Ascending aorta (tissue), 2 donors: ENCODE measurements at regions not wholly inside any gene's neighbourhood (a gene's known extent, or its start where the extent isn't known, plus 50 kb on each side); places are given as distances from the start of the nearest gene placed in this dataset.
"Not testable (repeated sequence)": the region's sequence is repeated elsewhere in the genome, so short reads cannot be mapped to it uniquely, and the experiment has no call there.

Experiments
- DNase-seq, 2 donors: peaks; one replicate each; pipeline ENCODE4 v3.0.0-alpha.2; 2019; ENCODE audit warnings: low spot score in 2 of 2
- H3K27ac ChIP-seq, 2 donors: fragments of 200-600 bp; sonication (generic); one replicate each; pipeline ENCODE4 v1.5.1; 2016 to 2017; ENCODE audit warnings: mild to moderate bottlenecking in 1 of 2
- H3K27me3 ChIP-seq: fragments of 200-600 bp; sonication (generic); one replicate; pipeline ENCODE4 v1.5.1; 2017
- H3K36me3 ChIP-seq, 2 donors: fragments of 200-600 bp; sonication (generic); one replicate each; pipeline ENCODE4 v1.5.1; 2016
- H3K4me1 ChIP-seq, 2 donors: fragments of 200-600 bp; sonication (generic); one replicate each; pipeline ENCODE4 v1.5.1; 2016 to 2017; ENCODE audit warnings: mild to moderate bottlenecking in 1 of 2
- H3K4me3 ChIP-seq, 2 donors: fragments of 200-600 bp; sonication (generic); one replicate each; pipeline ENCODE4 v1.5.1; 2016 to 2017; ENCODE audit warnings: mild to moderate bottlenecking in 1 of 2
- H3K9me3 ChIP-seq, 2 donors: fragments of 200-600 bp; sonication (generic); one replicate each; pipeline ENCODE4 v1.5.1; 2016
- intact Hi-C: fragments of 100-400 bp; cut with DNase I; formaldehyde crosslinking; loops from one replicate; pipeline ENCODE4 v1.15.1; 2023
- TF ChIP-seq, protein P1 (sequence below), 3 experiments: fragments of 200-600 bp in 2 of 3; fragments of 450-650 bp in 1 of 3; sonication (generic) in 2 of 3; IDR thresholded peaks; one replicate each; pipeline ENCODE4 v1.5.1; 2016 to 2019; ENCODE audit warnings: antibody characterized with exemption in 3 of 3, mild to moderate bottlenecking in 1 of 3, moderate library complexity in 1 of 3

- intact Hi-C loops = no loop called here
- no peaks in the 10 kb centered on the region for H3K27me3 ChIP-seq
- no peaks in the 10 kb centered on the region for H3K36me3 ChIP-seq
- no peaks in the 10 kb centered on the region for H3K4me1 ChIP-seq
- H3K4me3 ChIP-seq = no peak overlapping the region
- H3K27ac ChIP-seq = no peak overlapping the region
- H3K9me3 ChIP-seq = no peaks in the 10 kb centered on the region
- TF ChIP-seq, protein P1, sequence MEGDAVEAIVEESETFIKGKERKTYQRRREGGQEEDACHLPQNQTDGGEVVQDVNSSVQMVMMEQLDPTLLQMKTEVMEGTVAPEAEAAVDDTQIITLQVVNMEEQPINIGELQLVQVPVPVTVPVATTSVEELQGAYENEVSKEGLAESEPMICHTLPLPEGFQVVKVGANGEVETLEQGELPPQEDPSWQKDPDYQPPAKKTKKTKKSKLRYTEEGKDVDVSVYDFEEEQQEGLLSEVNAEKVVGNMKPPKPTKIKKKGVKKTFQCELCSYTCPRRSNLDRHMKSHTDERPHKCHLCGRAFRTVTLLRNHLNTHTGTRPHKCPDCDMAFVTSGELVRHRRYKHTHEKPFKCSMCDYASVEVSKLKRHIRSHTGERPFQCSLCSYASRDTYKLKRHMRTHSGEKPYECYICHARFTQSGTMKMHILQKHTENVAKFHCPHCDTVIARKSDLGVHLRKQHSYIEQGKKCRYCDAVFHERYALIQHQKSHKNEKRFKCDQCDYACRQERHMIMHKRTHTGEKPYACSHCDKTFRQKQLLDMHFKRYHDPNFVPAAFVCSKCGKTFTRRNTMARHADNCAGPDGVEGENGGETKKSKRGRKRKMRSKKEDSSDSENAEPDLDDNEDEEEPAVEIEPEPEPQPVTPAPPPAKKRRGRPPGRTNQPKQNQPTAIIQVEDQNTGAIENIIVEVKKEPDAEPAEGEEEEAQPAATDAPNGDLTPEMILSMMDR (IDR thresholded peaks at IDR 0.05) = no peak
- no peak for DNase-seq
Observed at GRCh38 chr4:75340561-75340960, 173.6 kb downstream of the RCHY1 start.

DNA sequence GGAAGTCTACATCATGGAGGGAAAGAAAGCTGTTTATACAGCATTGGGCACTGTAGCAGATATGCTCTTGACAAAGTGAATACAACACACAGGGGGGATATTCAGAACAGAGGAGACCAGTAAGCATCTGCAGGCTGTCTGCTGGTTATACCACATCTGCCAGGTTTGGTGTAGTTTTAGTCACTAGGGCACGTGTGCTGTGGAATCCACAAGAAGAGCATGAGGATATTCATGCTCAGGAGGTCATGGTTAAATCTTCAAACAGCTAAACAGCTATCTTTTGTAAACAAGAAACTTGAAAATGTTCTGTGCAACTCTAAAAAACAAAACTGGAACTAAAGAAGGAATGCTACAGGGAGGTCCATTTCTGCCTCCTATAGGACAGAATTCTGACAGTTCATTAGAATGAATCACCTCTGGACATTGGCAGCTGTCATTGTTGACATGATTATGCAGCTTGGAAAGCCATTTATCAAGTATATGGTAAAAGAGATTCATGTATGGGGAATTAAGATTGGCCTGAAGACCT, 175.8 kb downstream of the RCHY1 start:
- intact Hi-C loops = no loop called here
- no peaks in the 10 kb centered on the region for H3K27me3 ChIP-seq
- no peak for DNase-seq
- H3K9me3 ChIP-seq = no peaks in the 10 kb centered on the region
- H3K36me3 ChIP-seq = no peaks in the 10 kb centered on the region
- no peaks in the 10 kb centered on the region for H3K4me1 ChIP-seq
- TF ChIP-seq, protein P1 (IDR thresholded peaks at IDR 0.05) = no peak
- H3K4me3 ChIP-seq = no peak overlapping the region
- no peak overlapping the region for H3K27ac ChIP-seq

GRCh38 chr4:75327804-75328512, 186.2 kb downstream of the RCHY1 start:
- Histone ChIP-seq H3K36me3 (no peaks in the 10 kb centered on the region), H3K27me3 (no peaks in the 10 kb centered on the region), H3K4me3 (no peak overlapping the region), H3K9me3 (peaks cover 0 to 8% of the 10 kb centered on the region in 2 donors), H3K4me1 (peaks cover 3 to 32% of the 10 kb centered on the region in 2 donors), H3K27ac (peak overlapping the region; percentile 61 to 67)
- intact Hi-C loops = no loop called here
- DNase-seq = peak in 1 of 2 donors; percentile 77
- TF ChIP-seq, protein P1 (IDR thresholded peaks at IDR 0.05) = no peak

- H3K9me3 ChIP-seq = no peaks in the 10 kb centered on the region
- peak overlapping the region; percentile 4 to 38 for H3K27ac ChIP-seq
- intact Hi-C loops = no loop called here
- no peaks in the 10 kb centered on the region for H3K27me3 ChIP-seq
- no peak for DNase-seq
- no peak overlapping the region for H3K4me3 ChIP-seq
- TF ChIP-seq, protein P1 (IDR thresholded peaks at IDR 0.05) = no peak
- peaks cover 3 to 32% of the 10 kb centered on the region in 2 donors for H3K4me1 ChIP-seq
- H3K36me3 ChIP-seq = no peaks in the 10 kb centered on the region
Observed at GRCh38 chr4:75325318-75325979, 188.8 kb downstream of the RCHY1 start.

DNA sequence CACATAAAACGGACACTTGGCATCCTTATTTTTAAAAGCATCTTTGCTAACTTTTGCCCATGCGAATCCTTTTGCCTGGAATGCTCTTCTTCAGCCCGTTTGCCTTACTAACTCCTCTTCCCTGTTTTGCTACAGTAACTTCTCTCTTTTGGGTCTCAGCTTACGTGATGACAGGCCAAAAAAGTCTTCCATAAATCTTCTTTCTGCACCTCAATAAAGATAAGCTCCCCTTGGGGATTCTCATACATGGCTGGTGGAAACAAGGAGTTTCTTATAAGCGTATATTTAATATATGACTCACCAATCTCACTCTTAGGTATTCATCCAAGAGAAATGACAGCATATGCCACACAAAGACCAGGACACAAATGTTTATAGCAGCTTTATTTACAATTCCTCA, 192.7 kb downstream of the RCHY1 start:
- no peaks in the 10 kb centered on the region for H3K9me3 ChIP-seq
- intact Hi-C loops = no loop called here
- TF ChIP-seq, protein P1 (IDR thresholded peaks at IDR 0.05) = no peak

DNA sequence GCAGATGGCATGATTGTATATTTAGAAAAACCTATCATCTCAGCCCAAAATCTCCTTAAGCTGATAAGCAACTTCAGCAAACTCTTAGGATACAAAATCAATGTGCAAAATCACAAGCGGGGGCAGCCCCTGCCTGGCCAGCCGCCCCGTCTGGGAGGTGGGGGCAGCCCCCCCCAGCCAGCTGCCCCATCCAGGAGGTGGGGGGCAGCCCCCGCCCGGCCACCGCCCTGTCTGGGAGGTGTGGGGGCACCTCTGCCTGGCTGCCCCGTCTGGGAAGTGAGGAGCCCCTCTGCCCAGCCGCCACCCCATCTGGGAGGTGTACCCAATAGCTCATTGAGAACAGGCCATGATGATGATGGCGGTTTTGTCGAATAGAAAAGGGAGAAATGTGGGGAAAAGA, 196.6 kb downstream of the RCHY1 start:
- H3K36me3 ChIP-seq, H3K9me3 ChIP-seq, H3K27me3 ChIP-seq, H3K27ac ChIP-seq, H3K4me3 ChIP-seq, intact Hi-C loops, H3K4me1 ChIP-seq, DNase-seq: not testable (repeated sequence)

More for the DNA sequence above, 192.7 kb downstream of the RCHY1 start:
- H3K4me3 ChIP-seq = no peak overlapping the region
- H3K36me3 ChIP-seq = no peaks in the 10 kb centered on the region
- no peak for DNase-seq
- H3K4me1 ChIP-seq = peaks cover 0 to 8% of the 10 kb centered on the region in 2 donors
- H3K27ac ChIP-seq = no peak overlapping the region
- no peaks in the 10 kb centered on the region for H3K27me3 ChIP-seq
